ENCODE measurements at regions not wholly inside any gene's neighbourhood (a gene's known extent, or its start where the extent isn't known, plus 50 kb on each side); places are given as distances from the start of the nearest gene placed in this dataset.

DNA sequence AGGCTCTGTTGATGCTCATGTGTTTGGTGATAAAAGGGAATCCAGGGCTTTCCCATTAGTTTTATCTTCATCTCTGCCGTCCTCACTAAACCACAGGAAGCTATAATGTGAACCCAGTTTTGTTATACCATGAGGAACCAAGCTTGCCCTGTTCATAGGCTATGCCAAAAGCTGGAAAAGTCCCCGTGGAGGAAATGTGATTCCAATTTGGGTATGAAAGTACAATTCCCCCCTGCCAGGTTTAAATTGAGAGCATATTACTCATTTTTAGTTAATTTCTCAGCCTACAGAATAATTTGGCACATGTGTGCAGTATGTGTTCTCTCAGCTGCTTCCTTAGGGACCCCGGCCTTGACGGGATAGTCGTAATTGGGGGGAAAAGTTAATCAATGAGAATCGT lies 327.4 kb downstream of the RND3 start:
- TF ChIP-seq, protein P1, sequence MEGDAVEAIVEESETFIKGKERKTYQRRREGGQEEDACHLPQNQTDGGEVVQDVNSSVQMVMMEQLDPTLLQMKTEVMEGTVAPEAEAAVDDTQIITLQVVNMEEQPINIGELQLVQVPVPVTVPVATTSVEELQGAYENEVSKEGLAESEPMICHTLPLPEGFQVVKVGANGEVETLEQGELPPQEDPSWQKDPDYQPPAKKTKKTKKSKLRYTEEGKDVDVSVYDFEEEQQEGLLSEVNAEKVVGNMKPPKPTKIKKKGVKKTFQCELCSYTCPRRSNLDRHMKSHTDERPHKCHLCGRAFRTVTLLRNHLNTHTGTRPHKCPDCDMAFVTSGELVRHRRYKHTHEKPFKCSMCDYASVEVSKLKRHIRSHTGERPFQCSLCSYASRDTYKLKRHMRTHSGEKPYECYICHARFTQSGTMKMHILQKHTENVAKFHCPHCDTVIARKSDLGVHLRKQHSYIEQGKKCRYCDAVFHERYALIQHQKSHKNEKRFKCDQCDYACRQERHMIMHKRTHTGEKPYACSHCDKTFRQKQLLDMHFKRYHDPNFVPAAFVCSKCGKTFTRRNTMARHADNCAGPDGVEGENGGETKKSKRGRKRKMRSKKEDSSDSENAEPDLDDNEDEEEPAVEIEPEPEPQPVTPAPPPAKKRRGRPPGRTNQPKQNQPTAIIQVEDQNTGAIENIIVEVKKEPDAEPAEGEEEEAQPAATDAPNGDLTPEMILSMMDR (conservative IDR thresholded peaks at IDR 0.05; ENCODE audit: low read length), result no peak
- TF ChIP-seq EZH2phosphoT487 (IDR thresholded peaks at IDR 0.05; ENCODE audit: borderline replicate concordance), result no peak

Measured in Loucy (cell line).